ENCODE measurements at regions not wholly inside any gene's neighbourhood (a gene's known extent, or its start where the extent isn't known, plus 50 kb on each side); places are given as distances from the start of the nearest gene placed in this dataset.

DNA sequence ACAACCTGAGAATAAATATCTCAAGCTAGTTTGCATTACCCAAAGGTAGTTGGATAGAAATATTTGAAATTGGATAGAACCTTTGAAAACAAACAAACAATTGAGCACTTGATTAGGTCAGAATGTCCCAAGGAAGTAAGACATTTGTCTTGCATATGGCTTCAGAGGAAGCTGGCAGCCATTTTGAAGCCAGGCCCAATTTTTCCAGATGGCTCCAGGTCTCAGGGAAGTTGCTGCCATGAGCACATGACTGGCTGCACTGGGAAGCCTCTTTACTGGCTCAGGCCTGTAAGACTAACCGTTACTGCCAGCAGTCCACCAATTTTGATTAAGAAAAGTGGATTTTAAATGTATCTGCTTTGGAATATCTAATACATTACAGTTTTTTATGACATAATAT, 448.9 kb upstream of the DPH6 start:
- Histone ChIP-seq H3K36me3 (no peaks in the 10 kb centered on the region), H3K27me3 (no peaks in the 10 kb centered on the region), H3F3A (ENCODE audit: low read depth) (no peaks in the 10 kb centered on the region), H3K27ac (no peak overlapping the region), H3K4me1 (no peaks in the 10 kb centered on the region), H4K20me1 (ENCODE audit: low read depth) (no peaks in the 10 kb centered on the region), H3K9ac (no peak overlapping the region), H3K79me2 (ENCODE audit: low read depth) (no peaks in the 10 kb centered on the region), H3K9me3 (ENCODE audit: low read depth) (no peaks in the 10 kb centered on the region), H2AFZ (replicated peaks) (no peak overlapping the region), H3K4me2 (no peak overlapping the region), H3K4me3 (no peak overlapping the region)
- no peak for DNase-seq (ENCODE audit: low spot score)
- no peaks in the 10 kb centered on the region for H3K36me3 Mint-ChIP-seq
- no peaks in the 10 kb centered on the region for H3K4me1 Mint-ChIP-seq
- H3K9me3 Mint-ChIP-seq = peaks cover 3% of the 10 kb centered on the region
- TF ChIP-seq EZH2phosphoT487 (IDR thresholded peaks at IDR 0.05) (no peak), EZH2 (IDR thresholded peaks at IDR 0.05) (no peak), CTCF (IDR thresholded peaks at IDR 0.05) (no peak)
- no peak overlapping the region for H3K27ac Mint-ChIP-seq
- no peak overlapping the region for H3K4me3 Mint-ChIP-seq
- peaks cover 5% of the 10 kb centered on the region for H3K27me3 Mint-ChIP-seq (ENCODE audit: insufficient read depth, low read depth)

GRCh38 chr15:35998663-35999602, 453.0 kb upstream of the DPH6 start:
- no peaks in the 10 kb centered on the region for H3F3A ChIP-seq (ENCODE audit: low read depth)
- Mint-ChIP-seq H3K27ac (no peak overlapping the region), H3K9me3 (peaks cover 3% of the 10 kb centered on the region), H3K4me3 (no peak overlapping the region), H3K4me1 (no peaks in the 10 kb centered on the region), H3K27me3 (ENCODE audit: insufficient read depth, low read depth) (peaks cover 5% of the 10 kb centered on the region), H3K36me3 (no peaks in the 10 kb centered on the region)
- H3K4me2 ChIP-seq = no peak overlapping the region
- peak overlapping the region; percentile 12 for H2AFZ ChIP-seq (replicated peaks)
- H3K9ac ChIP-seq = no peak overlapping the region
- H3K27me3 ChIP-seq = no peaks in the 10 kb centered on the region
- TF ChIP-seq CTCF (IDR thresholded peaks at IDR 0.05) (no peak), EZH2 (IDR thresholded peaks at IDR 0.05) (no peak)
- no peak overlapping the region for H3K27ac ChIP-seq
- no peaks in the 10 kb centered on the region for H4K20me1 ChIP-seq (ENCODE audit: low read depth)
- no peak for DNase-seq (ENCODE audit: low spot score)
- H3K9me3 ChIP-seq (ENCODE audit: low read depth) = no peaks in the 10 kb centered on the region
- H3K36me3 ChIP-seq = no peaks in the 10 kb centered on the region
- H3K79me2 ChIP-seq (ENCODE audit: low read depth) = no peaks in the 10 kb centered on the region
- H3K4me1 ChIP-seq = no peaks in the 10 kb centered on the region
- H3K4me3 ChIP-seq = no peak overlapping the region

GRCh38 chr15:36004891-36005490, 459.0 kb upstream of the DPH6 start:
- Histone ChIP-seq H3K9ac (no peak overlapping the region), H3K4me2 (no peak overlapping the region), H3F3A (ENCODE audit: low read depth) (no peaks in the 10 kb centered on the region), H2AFZ (replicated peaks) (no peak overlapping the region), H3K4me3 (no peak overlapping the region), H3K27me3 (no peaks in the 10 kb centered on the region), H3K4me1 (no peaks in the 10 kb centered on the region), H3K36me3 (no peaks in the 10 kb centered on the region), H3K9me3 (ENCODE audit: low read depth) (peaks cover 7% of the 10 kb centered on the region), H3K79me2 (ENCODE audit: low read depth) (no peaks in the 10 kb centered on the region), H3K27ac (no peak overlapping the region), H4K20me1 (ENCODE audit: low read depth) (no peaks in the 10 kb centered on the region)
- DNase-seq (ENCODE audit: low spot score) = no peak
- TF ChIP-seq CTCF (IDR thresholded peaks at IDR 0.05) = no peak
- Mint-ChIP-seq H3K4me1 (no peaks in the 10 kb centered on the region), H3K27me3 (ENCODE audit: insufficient read depth, low read depth) (no peaks in the 10 kb centered on the region), H3K9me3 (peaks cover 3% of the 10 kb centered on the region), H3K4me3 (no peak overlapping the region), H3K36me3 (no peaks in the 10 kb centered on the region), H3K27ac (no peak overlapping the region)

All from neural progenitor cell (in vitro differentiated cells).